ENCODE measurements at regions not wholly inside any gene's neighbourhood (a gene's known extent, or its start where the extent isn't known, plus 50 kb on each side); places are given as distances from the start of the nearest gene placed in this dataset.

GRCh38 chr7:138407792-138408191 lies 52.3 kb upstream of the TRIM24 start:
- Histone ChIP-seq H3K4me1 (no peaks in the 10 kb centered on the region), H3K36me3 (no peaks in the 10 kb centered on the region), H3K27ac (no peak overlapping the region), H3K9ac (ENCODE audit: low read depth in 2 of 2, low read length in 2 of 2) (no peak overlapping the region), H3K9me3 (no peaks in the 10 kb centered on the region), H3K27me3 (no peaks in the 10 kb centered on the region), H3K4me3 (no peak overlapping the region)
- no peak for DNase-seq
- intact Hi-C loops (cut with DNase I), result no loop called here
- no peak for TF ChIP-seq CTCF (IDR thresholded peaks at IDR 0.05)

Data from colonic mucosa (tissue), 4 donors.